NCI-H1417 (cell line): ENCODE measurements at regions not wholly inside any gene's neighbourhood (a gene's known extent, or its start where the extent isn't known, plus 50 kb on each side); places are given as distances from the start of the nearest gene placed in this dataset.

ENCODE experiments used
- DNase-seq, 3 experiments: peaks; one replicate each; lab custom pipeline; 2025; lab: John Stamatoyannopoulos, UW

GRCh38 chr1:239879321-239880170 is 212.1 kb upstream of the FMN2 start:
- DNase-seq: peak in 2 of 3 experiments; percentile 55 to 83

GRCh38 chr1:239882967-239883366 is 208.7 kb upstream of the FMN2 start:
- no peak for DNase-seq

- no peak for DNase-seq
Observed at GRCh38 chr1:239884796-239885195, 206.9 kb upstream of the FMN2 start.

GRCh38 chr1:239886266-239886665 is 205.4 kb upstream of the FMN2 start:
- DNase-seq: no peak

- DNase-seq: no peak
Observed at GRCh38 chr1:239888639-239889038, 203.0 kb upstream of the FMN2 start.

GRCh38 chr1:239891621-239892358 is 199.9 kb upstream of the FMN2 start:
- DNase-seq: no peak

- DNase-seq: no peak
Observed at GRCh38 chr1:239892602-239893001, 199.1 kb upstream of the FMN2 start.

- DNase-seq: peak in 2 of 3 experiments; percentile 8 to 46
Observed at GRCh38 chr1:239893127-239893731, 198.5 kb upstream of the FMN2 start.

GRCh38 chr1:239896569-239896968 is 195.1 kb upstream of the FMN2 start:
- DNase-seq: no peak

- no peak for DNase-seq
Observed at GRCh38 chr1:239896980-239897379, 194.7 kb upstream of the FMN2 start.

GRCh38 chr1:239897458-239897857 is 194.2 kb upstream of the FMN2 start:
- peak in 1 of 3 experiments; percentile 38 for DNase-seq

- DNase-seq: peak; percentile 44 to 89 (median 59)
Observed at GRCh38 chr1:239898062-239898730, 193.5 kb upstream of the FMN2 start.

GRCh38 chr1:239899747-239900146 is 191.9 kb upstream of the FMN2 start:
- no peak for DNase-seq

GRCh38 chr1:239906394-239906793 is 185.3 kb upstream of the FMN2 start:
- no peak for DNase-seq

GRCh38 chr1:239909898-239910297 is 181.8 kb upstream of the FMN2 start:
- no peak for DNase-seq

GRCh38 chr1:239912471-239912870 is 179.2 kb upstream of the FMN2 start:
- DNase-seq: no peak

- no peak for DNase-seq
Observed at GRCh38 chr1:239913141-239913585, 178.5 kb upstream of the FMN2 start.

GRCh38 chr1:239914751-239915231 is 176.9 kb upstream of the FMN2 start:
- no peak for DNase-seq

GRCh38 chr1:239918634-239919033 is 173.0 kb upstream of the FMN2 start:
- no peak for DNase-seq

- no peak for DNase-seq
Observed at GRCh38 chr1:239920214-239920613, 171.5 kb upstream of the FMN2 start.

GRCh38 chr1:239922778-239923522 is 168.7 kb upstream of the FMN2 start:
- DNase-seq: no peak
